ENCODE measurements at regions not wholly inside any gene's neighbourhood (a gene's known extent, or its start where the extent isn't known, plus 50 kb on each side); places are given as distances from the start of the nearest gene placed in this dataset.
"Not testable (repeated sequence)": the region's sequence is repeated elsewhere in the genome, so short reads cannot be mapped to it uniquely, and the experiment has no call there.

- intact Hi-C loops (cut with DNase I): no loop called here
- 91 to 92% methylated on average over 1 of the region's 1 CpG for WGBS, 2 donors
- Histone ChIP-seq H3K9me3 (no peaks in the 10 kb centered on the region), H3K4me1 (no peaks in the 10 kb centered on the region), H3K4me3 (replicated peaks in 1 of 3) (no peak overlapping the region), H3K27ac (no peak overlapping the region), H3K36me3 (no peaks in the 10 kb centered on the region), H3K27me3 (no peaks in the 10 kb centered on the region)
- no peak for DNase-seq
- TF ChIP-seq POLR2A (IDR thresholded peaks at IDR 0.05) (no peak), CTCF (IDR thresholded peaks at IDR 0.05) (no peak)
Observed at GRCh38 chr18:22585333-22585732, 167.6 kb upstream of the CTAGE1 start.

GRCh38 chr18:22585821-22586220, 168.1 kb upstream of the CTAGE1 start:
- H3K9me3 ChIP-seq: no peaks in the 10 kb centered on the region
- H3K36me3 ChIP-seq: no peaks in the 10 kb centered on the region
- TF ChIP-seq POLR2A (IDR thresholded peaks at IDR 0.05) (no peak), CTCF (IDR thresholded peaks at IDR 0.05) (no peak)
- no peak overlapping the region for H3K27ac ChIP-seq
- intact Hi-C loops (cut with DNase I): no loop called here
- H3K27me3 ChIP-seq: no peaks in the 10 kb centered on the region
- H3K4me1 ChIP-seq: no peaks in the 10 kb centered on the region
- DNase-seq: no peak
- 78 to 89% methylated on average over 2 of the region's 2 CpGs for WGBS, 2 donors
- H3K4me3 ChIP-seq (replicated peaks in 1 of 3): no peak overlapping the region

- H3K9me3 ChIP-seq: no peaks in the 10 kb centered on the region
- H3K4me1 ChIP-seq: no peaks in the 10 kb centered on the region
- no peak for DNase-seq
- TF ChIP-seq CTCF (IDR thresholded peaks at IDR 0.05) (no peak), POLR2A (IDR thresholded peaks at IDR 0.05) (no peak)
- 59 to 75% methylated on average over 1 of the region's 1 CpG for WGBS, 2 donors
- H3K27ac ChIP-seq: no peak overlapping the region
- no peaks in the 10 kb centered on the region for H3K36me3 ChIP-seq
- no peaks in the 10 kb centered on the region for H3K27me3 ChIP-seq
- H3K4me3 ChIP-seq (replicated peaks in 1 of 3): no peak overlapping the region
- intact Hi-C loops (cut with DNase I): no loop called here
Observed at GRCh38 chr18:22591222-22591621, 173.5 kb upstream of the CTAGE1 start.

GRCh38 chr18:22594155-22594690, 176.5 kb upstream of the CTAGE1 start:
- Histone ChIP-seq H3K4me1 (no peaks in the 10 kb centered on the region), H3K36me3 (no peaks in the 10 kb centered on the region), H3K27ac (no peak overlapping the region), H3K4me3 (replicated peaks in 1 of 3) (no peak overlapping the region), H3K9me3 (no peaks in the 10 kb centered on the region), H3K27me3 (no peaks in the 10 kb centered on the region)
- 78 to 89% methylated on average over 4 of the region's 4 CpGs for WGBS, 2 donors
- no peak for DNase-seq
- TF ChIP-seq POLR2A (IDR thresholded peaks at IDR 0.05) (no peak), CTCF (IDR thresholded peaks at IDR 0.05) (no peak)
- intact Hi-C loops (cut with DNase I): no loop called here

- 94 to 95% methylated on average over 5 of the region's 5 CpGs for WGBS, 2 donors
- peaks cover 0 to 5% of the 10 kb centered on the region in 2 donors for H3K4me1 ChIP-seq
Observed at GRCh38 chr18:22601481-22601880, 183.8 kb upstream of the CTAGE1 start.

GRCh38 chr18:22602456-22602855, 184.7 kb upstream of the CTAGE1 start:
- DNase-seq; H3K27me3 ChIP-seq; H3K4me3 ChIP-seq (replicated peaks in 1 of 3); H3K9me3 ChIP-seq; H3K36me3 ChIP-seq; H3K27ac ChIP-seq; intact Hi-C loops (cut with DNase I); H3K4me1 ChIP-seq: not testable (repeated sequence)
- 65 to 70% methylated on average over 3 of the region's 3 CpGs for WGBS, 2 donors

More at GRCh38 chr18:22601481-22601880, 183.8 kb upstream of the CTAGE1 start:
- Histone ChIP-seq H3K27me3 (no peaks in the 10 kb centered on the region), H3K36me3 (no peaks in the 10 kb centered on the region), H3K9me3 (no peaks in the 10 kb centered on the region), H3K4me3 (replicated peaks in 1 of 3) (no peak overlapping the region), H3K27ac (no peak overlapping the region)
- no peak for DNase-seq
- no peak for TF ChIP-seq POLR2A (IDR thresholded peaks at IDR 0.05)
- TF ChIP-seq CTCF (IDR thresholded peaks at IDR 0.05): no peak
- intact Hi-C loops (cut with DNase I): no loop called here
